ENCODE measurements at regions not wholly inside any gene's neighbourhood (a gene's known extent, or its start where the extent isn't known, plus 50 kb on each side); places are given as distances from the start of the nearest gene placed in this dataset.

DNA sequence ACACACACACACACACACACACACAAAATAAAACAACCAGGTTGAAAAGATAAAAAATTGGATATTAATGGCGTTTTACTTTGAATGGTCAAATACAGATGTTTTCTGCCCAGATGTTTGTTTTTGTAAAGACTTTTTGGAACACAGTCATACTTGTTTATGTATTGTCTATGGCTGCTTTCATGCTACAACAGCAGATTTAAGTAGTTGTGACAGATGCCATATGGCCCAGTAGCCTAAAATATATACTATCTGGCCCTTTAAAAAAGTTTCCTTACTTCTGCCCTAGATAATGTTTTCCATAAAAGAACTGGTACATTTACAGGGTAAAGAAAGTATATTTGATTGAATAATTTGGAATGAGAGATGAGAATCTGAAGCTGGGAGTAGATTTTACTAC, 1362.8 kb upstream of the SEL1L start:
- TF ChIP-seq PHF8 (IDR thresholded peaks at IDR 0.05; ENCODE audit: borderline replicate concordance, low read depth) (no peak), EP300 (IDR thresholded peaks at IDR 0.05) (no peak), POLR2A (IDR thresholded peaks at IDR 0.05; ENCODE audit: low read length) (no peak)
- TF ChIP-seq, protein P1, sequence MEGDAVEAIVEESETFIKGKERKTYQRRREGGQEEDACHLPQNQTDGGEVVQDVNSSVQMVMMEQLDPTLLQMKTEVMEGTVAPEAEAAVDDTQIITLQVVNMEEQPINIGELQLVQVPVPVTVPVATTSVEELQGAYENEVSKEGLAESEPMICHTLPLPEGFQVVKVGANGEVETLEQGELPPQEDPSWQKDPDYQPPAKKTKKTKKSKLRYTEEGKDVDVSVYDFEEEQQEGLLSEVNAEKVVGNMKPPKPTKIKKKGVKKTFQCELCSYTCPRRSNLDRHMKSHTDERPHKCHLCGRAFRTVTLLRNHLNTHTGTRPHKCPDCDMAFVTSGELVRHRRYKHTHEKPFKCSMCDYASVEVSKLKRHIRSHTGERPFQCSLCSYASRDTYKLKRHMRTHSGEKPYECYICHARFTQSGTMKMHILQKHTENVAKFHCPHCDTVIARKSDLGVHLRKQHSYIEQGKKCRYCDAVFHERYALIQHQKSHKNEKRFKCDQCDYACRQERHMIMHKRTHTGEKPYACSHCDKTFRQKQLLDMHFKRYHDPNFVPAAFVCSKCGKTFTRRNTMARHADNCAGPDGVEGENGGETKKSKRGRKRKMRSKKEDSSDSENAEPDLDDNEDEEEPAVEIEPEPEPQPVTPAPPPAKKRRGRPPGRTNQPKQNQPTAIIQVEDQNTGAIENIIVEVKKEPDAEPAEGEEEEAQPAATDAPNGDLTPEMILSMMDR (IDR thresholded peaks at IDR 0.05) = no peak
- TF ChIP-seq, protein P2, sequence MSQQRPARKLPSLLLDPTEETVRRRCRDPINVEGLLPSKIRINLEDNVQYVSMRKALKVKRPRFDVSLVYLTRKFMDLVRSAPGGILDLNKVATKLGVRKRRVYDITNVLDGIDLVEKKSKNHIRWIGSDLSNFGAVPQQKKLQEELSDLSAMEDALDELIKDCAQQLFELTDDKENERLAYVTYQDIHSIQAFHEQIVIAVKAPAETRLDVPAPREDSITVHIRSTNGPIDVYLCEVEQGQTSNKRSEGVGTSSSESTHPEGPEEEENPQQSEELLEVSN (IDR thresholded peaks at IDR 0.05; ENCODE audit: borderline replicate concordance, low read depth) = no peak
